K562 (cell line): ENCODE measurements at regions not wholly inside any gene's neighbourhood (a gene's known extent, or its start where the extent isn't known, plus 50 kb on each side); places are given as distances from the start of the nearest gene placed in this dataset.

Source experiments
- ATAC-seq: fragments of 200-7000 bp; cut with Tn5 transposase; 3 replicates; pipeline ENCODE4 v1.9.1; 2020; ENCODE audit warnings: moderate library complexity
- BruUV-seq: library from RNA; stranded (reverse); fragments of 400-500 nt; replicated peaks from 2 replicates; lab custom pipeline; 2021; lab: Mats Ljungman, UMichigan
- CTCF ChIA-PET: fragments of 300-600 bp; formaldehyde crosslinking; extraction: SDS; loops from one replicate; lab custom pipeline; 2021; ENCODE audit warnings: low intra/inter-chr PET ratio; lab: Yijun Ruan, JAX
- POLR2A ChIA-PET: fragments of 300-600, 350-650 bp; sonication (Branson Sonifier 250); formaldehyde crosslinking; extraction: SDS; loops from one replicate; lab custom pipeline; 2021; ENCODE audit warnings: antibody characterized with exemption, inconsistent platforms; lab: Yijun Ruan, JAX
- DNase-seq, 4 experiments: peaks; one replicate each; pipeline versions ENCODE4 v3.0.0 to v3.0.0-alpha.2; 2011 to 2018; ENCODE audit warnings: low spot score in 3 of 4, mixed read lengths in 3 of 4; ENCODE audit errors: extremely low read depth in 1 of 4
- FAIRE-seq: peaks from 2 replicates; lab custom pipeline; 2011; peaks lifted over from hg19 to GRCh38; lab: Jason Lieb, UNC
- H2AFZ ChIP-seq: 2 replicates; pipeline ENCODE4 v1.6.0; 2011; ENCODE audit warnings: low read depth, low read length, control low read depth, inconsistent platforms
- H3K27ac ChIP-seq: fragments of 200-600 bp; 3 replicates; pipeline ENCODE4 v1.8.0; 2011; ENCODE audit warnings: low read depth, mild to moderate bottlenecking, control low read depth, inconsistent platforms, low read length, moderate library complexity, mixed read lengths; ENCODE audit errors: extremely low read depth
- H3K27me3 ChIP-seq, 2 experiments: fragments of 300-600 bp in 1 of 2; 2 replicates in 1 of 2; 3 replicates in 1 of 2; pipeline versions ENCODE4 v1.6.0 to v1.8.0; 2011; ENCODE audit warnings: inconsistent platforms in 2 of 2, low read length in 2 of 2, mild to moderate bottlenecking in 1 of 2, mixed read lengths in 1 of 2, moderate library complexity in 1 of 2; ENCODE audit not compliant: control insufficient read depth in 2 of 2, insufficient read depth in 2 of 2
- H3K36me3 ChIP-seq: fragments of 300-600 bp; 3 replicates; pipeline ENCODE4 v1.8.0; 2011; ENCODE audit warnings: mild to moderate bottlenecking, low read length, inconsistent platforms; ENCODE audit not compliant: control insufficient read depth, insufficient read depth
- H3K4me1 ChIP-seq, 2 experiments: fragments of 200-600 bp in 1 of 2; replicated peaks in 1 of 2; 2 replicates in 1 of 2; 3 replicates in 1 of 2; pipeline versions ENCODE4 v1.5.1 to v1.8.0; 2011; ENCODE audit warnings: inconsistent platforms in 2 of 2, low read length in 2 of 2, mild to moderate bottlenecking in 1 of 2, mixed read lengths in 1 of 2, moderate library complexity in 1 of 2; ENCODE audit not compliant: control insufficient read depth in 2 of 2, insufficient read depth in 2 of 2
- H3K4me2 ChIP-seq: 2 replicates; pipeline ENCODE4 v1.6.1; 2011; ENCODE audit warnings: low read length, control low read depth, inconsistent platforms, mixed read lengths; ENCODE audit not compliant: insufficient read depth
- H3K4me3 ChIP-seq: fragments of 200-600 bp; sonication (generic), shearing (Covaris generic); 2 replicates; pipeline ENCODE4 v1.5.1; 2016; ENCODE audit warnings: control low read depth, inconsistent platforms
- H3K79me2 ChIP-seq: fragments of 200-600 bp; 3 replicates; pipeline ENCODE4 v1.8.0; 2011; ENCODE audit warnings: low read length, inconsistent platforms; ENCODE audit not compliant: control insufficient read depth, insufficient read depth
- H3K9ac ChIP-seq, 2 experiments: 2 replicates each; pipeline versions ENCODE4 v1.6.0 to v1.6.1; 2011; ENCODE audit warnings: low read depth in 2 of 2, low read length in 2 of 2, control low read depth in 1 of 2, inconsistent platforms in 1 of 2, mild to moderate bottlenecking in 1 of 2, mixed read lengths in 1 of 2; ENCODE audit not compliant: insufficient read depth in 1 of 2
- H3K9me1 ChIP-seq: one replicate; pipeline ENCODE4 v1.6.0; 2011; ENCODE audit warnings: inconsistent platforms, mild to moderate bottlenecking, low read length, moderate library complexity; ENCODE audit not compliant: control insufficient read depth, insufficient read depth
- H3K9me3 ChIP-seq: replicated peaks from 2 replicates; pipeline ENCODE4 v1.5.1; 2011; ENCODE audit warnings: low read depth, low read length, inconsistent platforms; ENCODE audit not compliant: control insufficient read depth, insufficient read depth
- H4K20me1 ChIP-seq: replicated peaks from 2 replicates; pipeline ENCODE4 v1.6.1; 2011; ENCODE audit warnings: low read length, inconsistent platforms, mixed read lengths; ENCODE audit not compliant: control insufficient read depth, insufficient read depth
- C11orf30 ChIP-seq: fragments of 450-650 bp; IDR thresholded peaks from 2 replicates; pipeline ENCODE4 v1.6.1; 2016; ENCODE audit warnings: low read depth, mild to moderate bottlenecking
- CHCHD3 ChIP-seq: fragments of 250-450 bp; sonication (Bioruptor Pico); IDR thresholded peaks from 2 replicates; pipeline ENCODE4 v2.1.2; 2022; ENCODE audit warnings: mild to moderate bottlenecking
- ELF1 ChIP-seq: fragments of 200-800 bp; sonication (Bioruptor generic); IDR thresholded peaks from 2 replicates; pipeline ENCODE4 v1.6.1; 2016; ENCODE audit warnings: missing genetic modification characterization, missing compliant biosample characterization
- EP300 ChIP-seq: IDR thresholded peaks from 2 replicates; pipeline ENCODE4 v1.6.1; 2012; ENCODE audit warnings: low read length, improper control_type of control experiment
- EP400 ChIP-seq: fragments of 450-650 bp; IDR thresholded peaks from 2 replicates; pipeline ENCODE4 v1.6.1; 2017; ENCODE audit warnings: antibody characterized with exemption, mild to moderate bottlenecking, moderate library complexity
- FOSL1 ChIP-seq: fragments of 200-800 bp; sonication (Bioruptor generic); conservative IDR thresholded peaks from 2 replicates; pipeline ENCODE4 v1.6.1; 2016; ENCODE audit warnings: missing genetic modification characterization, missing compliant biosample characterization
- HBP1 ChIP-seq: fragments of 450-650 bp; formaldehyde crosslinking; IDR thresholded peaks from 2 replicates; pipeline ENCODE4 v1.4.0; 2022; ENCODE audit warnings: missing genetic modification characterization
- HSF4 ChIP-seq: fragments of 250-450 bp; sonication (Bioruptor Pico); IDR thresholded peaks from 2 replicates; pipeline ENCODE4 v2.1.2; 2022; ENCODE audit warnings: mild to moderate bottlenecking, moderate library complexity, borderline replicate concordance
- MCM3 ChIP-seq: fragments of 450-650 bp; IDR thresholded peaks from 2 replicates; pipeline ENCODE4 v1.6.1; 2016
- NFYB ChIP-seq: IDR thresholded peaks from 2 replicates; pipeline ENCODE4 v1.6.1; 2011; ENCODE audit warnings: mild to moderate bottlenecking, moderate library complexity; ENCODE audit not compliant: insufficient read length; ENCODE audit errors: extremely low read depth
- PHF8 ChIP-seq: fragments of 200-600 bp; sonication (generic); IDR thresholded peaks from 2 replicates; pipeline ENCODE4 v1.6.1; 2012; ENCODE audit warnings: mixed run types, mild to moderate bottlenecking, inconsistent platforms, low read length, moderate library complexity, borderline replicate concordance
- PRMT5 ChIP-seq: sonication (generic); formaldehyde crosslinking; IDR thresholded peaks from 2 replicates; pipeline ENCODE4 v1.5.0; 2020; ENCODE audit warnings: missing genetic modification reagents
- SMARCA4 ChIP-seq: fragments of 450-650 bp; IDR thresholded peaks from 2 replicates; pipeline ENCODE4 v1.6.1; 2016
- SRF ChIP-seq, 2 experiments: fragments of 250-450, 450-650 bp in 1 of 2; sonication (Bioruptor Pico) in 1 of 2; sonication (generic) in 1 of 2; formaldehyde crosslinking; IDR thresholded peaks; 2 replicates each; pipeline versions ENCODE4 v1.5.0 to v1.5.1; 2020 to 2022; ENCODE audit warnings: mild to moderate bottlenecking in 1 of 2, missing genetic modification reagents in 1 of 2
- SUPT5H ChIP-seq: fragments of 450-650 bp; IDR thresholded peaks from 2 replicates; pipeline ENCODE4 v1.6.1; 2016
- USF1 ChIP-seq: sonication (generic); formaldehyde crosslinking; IDR thresholded peaks from 2 replicates; pipeline ENCODE4 v1.9.0; 2022; ENCODE audit warnings: mild to moderate bottlenecking, missing genetic modification reagents
- YBX1 ChIP-seq: fragments of 450-650 bp; IDR thresholded peaks from 2 replicates; pipeline ENCODE4 v1.7.1; 2016; ENCODE audit warnings: mild to moderate bottlenecking
- ZNF121 ChIP-seq: sonication (generic); formaldehyde crosslinking; conservative IDR thresholded peaks from 2 replicates; pipeline ENCODE4 v1.8.0; 2022; ENCODE audit warnings: missing genetic modification reagents
- ZNF184 ChIP-seq: sonication (generic); formaldehyde crosslinking; IDR thresholded peaks from 2 replicates; pipeline ENCODE4 v1.5.0; 2020; ENCODE audit warnings: missing genetic modification reagents
- WGBS: fragments of 100-300 bp; shearing (Covaris generic); methylation state at CpG from one replicate; pipeline ENCODE4 v1.1.6; 2016; ENCODE audit warnings: low coverage, mixed read lengths; ENCODE audit not compliant: insufficient coverage; ENCODE audit errors: missing lambda C conversion rate; 5-methylcytosine and 5-hydroxymethylcytosine counted together
- in situ Hi-C: fragments of 300-500 bp; cut with MboI; formaldehyde crosslinking; loops from 4 replicates; pipeline ENCODE4 v1.15.0; 2018; ENCODE audit warnings: inconsistent platforms, mixed read lengths
- intact Hi-C: fragments of 100-400 bp; cut with micrococcal nuclease; formaldehyde crosslinking; loops from 2 replicates; pipeline ENCODE4 v1.14.2; 2022

GRCh38 chr4:67124716-67125115 is 420.6 kb downstream of the CENPC start:
- H4K20me1 ChIP-seq, result no peaks in the 10 kb centered on the region
- ChIA-PET CTCF (no interaction called here), POLR2A (interaction anchor here (0.7 kb wide), 1 partner anchor 61 kb away, joined by 3 read pairs; no protein-coding TSS in a partner anchor)
- H3K79me2 ChIP-seq, result no peaks in the 10 kb centered on the region
- no peaks in the 10 kb centered on the region for H3K9me1 ChIP-seq
- WGBS, result 2% methylated on average over 4 of the region's 4 CpGs
- no peak overlapping the region for H3K4me2 ChIP-seq
- in situ Hi-C loops, result no loop called here
- no peaks in the 10 kb centered on the region for H3K36me3 ChIP-seq
- H3K27me3 ChIP-seq, result no peaks in the 10 kb centered on the region
- TF ChIP-seq SMARCA4 (no peak), PHF8 (no peak), ZNF121 (no peak), SUPT5H (no peak), SRF (CRISPR knock-in tag; IDR thresholded peaks at IDR 0.05) (no peak), HSF4 (CRISPR knock-in tag) (no peak), EP400 (no peak), FOSL1 (tag) (no peak), CHCHD3 (CRISPR knock-in tag) (no peak), HBP1 (CRISPR knock-in tag) (no peak), YBX1 (no peak), ZNF184 (no peak), C11orf30 (no peak), NFYB (no peak), USF1 (CRISPR knock-in tag) (no peak), EP300 (no peak), MCM3 (no peak), PRMT5 (no peak), ELF1 (tag) (no peak)
- FAIRE-seq (no peak), DNase-seq (no peak), ATAC-seq (no peak)
- H3K4me1 ChIP-seq, result no peaks in the 10 kb centered on the region
- H3K4me3 ChIP-seq, result no peak overlapping the region
- intact Hi-C loops, result no loop called here
- H3K9ac ChIP-seq, result no peak overlapping the region
- no peak overlapping the region for H3K27ac ChIP-seq
- H3K9me3 ChIP-seq, result no peaks in the 10 kb centered on the region
- no TSS peak for BruUV-seq
- H2AFZ ChIP-seq, result no peak overlapping the region
